ENCODE measurements at regions not wholly inside any gene's neighbourhood (a gene's known extent, or its start where the extent isn't known, plus 50 kb on each side); places are given as distances from the start of the nearest gene placed in this dataset.

DNA sequence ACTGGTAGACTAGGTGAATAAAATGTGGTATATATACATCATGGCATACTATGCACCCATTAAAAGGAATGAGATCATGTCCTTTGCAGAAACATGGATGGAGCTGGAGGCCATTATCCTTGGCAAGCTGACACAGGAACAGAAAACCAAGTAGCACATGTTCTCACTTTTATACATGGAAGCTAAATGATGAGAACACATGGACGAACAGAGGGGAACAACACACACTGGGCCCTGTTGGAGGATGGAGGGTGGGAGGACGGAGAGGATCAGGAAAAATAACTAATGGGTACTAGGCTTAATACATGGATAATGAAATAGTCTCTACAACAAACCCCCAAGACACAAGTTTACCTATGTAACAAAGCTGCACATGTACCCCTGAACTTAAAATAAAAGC is 780.0 kb downstream of the DACH1 start:
- DNase-seq (ENCODE audit: low read depth, low spot score) = no peak

- DNase-seq (ENCODE audit: low read depth, low spot score) = no peak
Measured at GRCh38 chr13:71082631-71083030, 784.4 kb downstream of the DACH1 start.

- DNase-seq (ENCODE audit: low read depth, low spot score) = no peak
Measured at GRCh38 chr13:71079638-71080037, 787.4 kb downstream of the DACH1 start.

GRCh38 chr13:71068041-71068440 is 799.0 kb downstream of the DACH1 start:
- no peak for DNase-seq (ENCODE audit: low read depth, low spot score)

GRCh38 chr13:71067165-71067815 is 799.7 kb downstream of the DACH1 start:
- no peak for DNase-seq (ENCODE audit: low read depth, low spot score)

DNA sequence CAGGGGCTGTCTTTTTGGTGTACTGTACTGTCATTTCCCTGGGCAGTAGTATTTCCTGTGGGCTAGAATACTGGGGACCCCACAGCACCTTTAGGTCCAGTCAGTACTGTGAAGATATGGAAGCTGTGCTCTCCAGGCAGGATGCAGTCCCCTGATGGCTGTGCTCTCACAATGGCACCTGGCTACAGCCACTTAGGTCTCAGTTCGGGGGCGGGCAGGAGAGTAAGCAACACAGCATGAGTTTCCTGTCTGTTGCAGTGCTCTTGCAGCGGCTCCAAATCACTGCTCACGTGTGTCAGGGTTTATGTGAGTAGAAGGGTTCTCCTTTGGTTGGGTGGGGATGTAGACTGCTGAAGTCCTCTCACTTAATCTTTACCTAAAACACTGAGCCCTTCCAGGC is 810.4 kb downstream of the DACH1 start:
- DNase-seq (ENCODE audit: low read depth, low spot score) = no peak

GRCh38 chr13:71055644-71056043 is 811.4 kb downstream of the DACH1 start:
- no peak for DNase-seq (ENCODE audit: low read depth, low spot score)

DNA sequence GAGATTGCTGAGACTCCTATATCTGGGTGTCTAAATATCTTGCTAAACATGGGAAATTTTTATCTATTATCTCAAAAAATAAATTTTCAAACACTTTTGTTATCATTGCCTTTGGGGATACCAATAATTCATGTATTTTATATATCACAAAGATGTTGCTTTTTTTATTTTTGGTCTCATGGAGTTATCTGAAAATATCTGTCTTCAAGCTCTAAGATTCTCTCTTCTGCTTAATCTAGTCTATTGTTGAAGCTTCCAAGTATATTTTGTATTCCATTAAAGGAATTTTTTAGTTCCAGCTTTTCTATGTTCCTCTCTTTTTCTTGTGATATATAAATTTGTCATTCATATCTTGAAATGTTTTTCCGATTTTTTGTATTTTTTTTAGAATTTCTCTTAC is 812.0 kb downstream of the DACH1 start:
- no peak for DNase-seq (ENCODE audit: low read depth, low spot score)

- DNase-seq (ENCODE audit: low read depth, low spot score) = no peak
Measured at GRCh38 chr13:71054358-71054757, 812.6 kb downstream of the DACH1 start.

- no peak for DNase-seq (ENCODE audit: low read depth, low spot score)
Measured at GRCh38 chr13:71051573-71051972, 815.4 kb downstream of the DACH1 start.

GRCh38 chr13:71046360-71047079 is 820.5 kb downstream of the DACH1 start:
- no peak for DNase-seq (ENCODE audit: low read depth, low spot score)

GRCh38 chr13:71045101-71045500 is 821.9 kb downstream of the DACH1 start:
- no peak for DNase-seq (ENCODE audit: low read depth, low spot score)

GRCh38 chr13:71039440-71039839 is 827.6 kb downstream of the DACH1 start:
- no peak for DNase-seq (ENCODE audit: low read depth, low spot score)

DNA sequence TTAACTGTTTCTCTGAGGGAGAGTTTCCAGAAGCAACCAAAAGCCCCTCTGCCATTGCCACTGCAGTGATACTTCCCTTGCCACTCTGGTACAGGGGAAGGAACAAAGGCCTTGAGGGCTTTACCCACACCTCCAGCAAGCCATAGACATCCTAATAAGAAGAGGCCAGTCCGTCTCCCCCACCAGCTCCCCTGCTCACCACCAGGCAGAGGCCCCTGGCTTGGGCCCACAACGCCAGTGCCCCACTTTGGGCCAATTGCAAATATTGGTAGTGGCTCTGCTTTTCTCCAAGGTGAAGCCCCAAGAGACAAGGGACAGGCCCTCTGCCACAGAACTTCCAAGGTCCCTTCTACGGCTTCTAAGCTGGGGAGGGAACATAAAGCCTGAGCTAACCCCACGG is 833.0 kb downstream of the DACH1 start:
- DNase-seq (ENCODE audit: low read depth, low spot score) = no peak

DNA sequence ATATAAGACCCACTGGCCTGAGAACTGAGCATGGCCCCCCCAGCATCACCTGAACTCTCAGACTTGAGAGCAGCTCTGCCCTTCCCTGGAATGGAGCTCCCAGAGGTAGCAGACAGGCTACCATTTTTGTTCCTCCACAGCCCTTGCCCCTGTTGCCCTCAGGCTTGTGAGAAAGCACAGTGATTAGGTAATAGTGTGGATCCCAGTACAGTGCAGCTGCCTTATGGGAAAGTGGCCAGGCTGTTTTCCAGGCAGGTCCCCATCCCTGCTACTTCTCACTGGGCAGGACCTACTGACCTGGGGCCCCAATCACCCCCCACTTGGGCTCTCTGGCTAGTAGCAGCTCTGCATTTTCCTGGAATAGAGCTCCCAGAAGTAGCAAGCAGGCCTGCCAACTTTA is 834.0 kb downstream of the DACH1 start:
- no peak for DNase-seq (ENCODE audit: low read depth, low spot score)

- no peak for DNase-seq (ENCODE audit: low read depth, low spot score)
Measured at GRCh38 chr13:71030784-71031183, 836.2 kb downstream of the DACH1 start.

GRCh38 chr13:71028884-71029283 is 838.1 kb downstream of the DACH1 start:
- DNase-seq (ENCODE audit: low read depth, low spot score) = no peak

GRCh38 chr13:71021825-71022422 is 845.1 kb downstream of the DACH1 start:
- DNase-seq (ENCODE audit: low read depth, low spot score) = no peak

GRCh38 chr13:71018995-71019394 is 848.0 kb downstream of the DACH1 start:
- no peak for DNase-seq (ENCODE audit: low read depth, low spot score)

DNA sequence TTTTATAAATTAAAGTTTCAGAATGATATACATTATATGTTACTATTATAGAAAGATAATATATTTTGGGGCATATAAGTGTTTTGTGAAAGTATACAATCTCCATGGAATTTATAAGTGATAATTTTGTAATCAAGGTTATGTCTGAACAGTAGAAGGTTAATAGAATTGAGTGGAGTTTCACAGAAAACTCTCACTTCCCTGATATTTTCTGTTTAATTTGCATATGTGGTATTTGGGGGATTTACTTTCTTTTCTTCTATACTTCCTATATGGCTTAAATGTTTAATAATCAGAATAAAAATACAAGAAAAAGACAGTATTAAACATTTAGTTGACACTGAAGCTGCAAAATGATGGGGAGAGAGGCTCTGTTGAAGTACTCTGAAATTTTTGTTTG is 848.5 kb downstream of the DACH1 start:
- DNase-seq (ENCODE audit: low read depth, low spot score) = no peak

DNA sequence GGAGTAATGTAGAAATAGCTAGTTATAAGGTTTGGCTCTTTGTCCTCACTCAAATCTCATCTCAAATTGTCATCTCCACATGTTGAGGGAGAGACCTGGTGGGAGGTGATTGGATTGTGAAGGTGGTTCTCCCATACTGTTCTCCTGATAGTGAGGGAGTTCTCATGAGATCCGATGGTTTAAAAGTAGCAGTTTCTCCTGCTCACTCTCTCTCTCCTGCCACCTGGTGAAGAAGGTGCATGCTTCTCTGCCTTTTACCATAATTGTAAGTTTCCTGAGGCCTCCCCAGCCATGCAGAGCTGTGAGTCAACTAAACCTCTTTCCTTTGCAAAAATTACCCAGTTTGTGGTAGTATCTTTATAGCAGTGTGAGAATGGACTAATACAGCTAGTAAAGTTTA is 849.4 kb downstream of the DACH1 start:
- DNase-seq (ENCODE audit: low read depth, low spot score) = no peak

- no peak for DNase-seq (ENCODE audit: low read depth, low spot score)
Measured at GRCh38 chr13:71015516-71015915, 851.5 kb downstream of the DACH1 start.

DNA sequence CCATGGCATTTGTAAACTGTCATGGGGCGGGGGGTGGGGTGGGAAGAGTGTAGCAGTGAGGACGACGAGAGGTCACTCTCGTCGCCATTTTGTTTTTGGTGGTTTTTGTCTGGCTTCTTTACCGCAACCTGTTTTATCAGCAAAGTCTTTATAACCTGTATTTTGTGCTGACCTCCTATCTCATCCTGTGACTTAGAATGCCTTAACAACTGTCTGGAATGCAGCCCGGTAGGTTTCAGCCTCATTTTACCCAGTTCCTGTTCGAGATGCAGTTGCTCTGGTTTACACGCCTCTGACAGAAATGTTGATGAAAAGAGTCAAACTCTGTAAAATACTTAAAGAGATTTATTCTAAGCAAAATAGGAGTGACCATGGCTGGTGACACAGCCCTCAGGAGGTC is 852.0 kb downstream of the DACH1 start:
- DNase-seq (ENCODE audit: low read depth, low spot score) = no peak
